GM19324 (cell line): ENCODE measurements at regions not wholly inside any gene's neighbourhood (a gene's known extent, or its start where the extent isn't known, plus 50 kb on each side); places are given as distances from the start of the nearest gene placed in this dataset.

ENCODE experiments used
- ATAC-seq: cut with Tn5 transposase; IDR thresholded peaks from one replicate; pipeline ENCODE4 v1.9.1; 2021; ENCODE audit warnings: mild to moderate bottlenecking, moderate library complexity; ENCODE audit not compliant: unreplicated experiment, low FRiP score

GRCh38 chr12:82176026-82176425 is 182.2 kb downstream of the CCDC59 start:
- no peak for ATAC-seq

GRCh38 chr12:82174936-82175335 is 183.3 kb downstream of the CCDC59 start:
- no peak for ATAC-seq

GRCh38 chr12:82174383-82174782 is 183.8 kb downstream of the CCDC59 start:
- ATAC-seq: no peak

GRCh38 chr12:82149045-82149444 is 209.1 kb downstream of the CCDC59 start:
- ATAC-seq: no peak

GRCh38 chr12:82146740-82147139 is 211.4 kb downstream of the CCDC59 start:
- no peak for ATAC-seq

- no peak for ATAC-seq
These were observed 213.7 kb downstream of the CCDC59 start for GRCh38 chr12:82144505-82144904.

GRCh38 chr12:82132390-82132789 is 225.8 kb downstream of the CCDC59 start:
- no peak for ATAC-seq

GRCh38 chr12:82130762-82131161 is 227.4 kb downstream of the CCDC59 start:
- no peak for ATAC-seq

GRCh38 chr12:82124711-82125380 is 233.3 kb downstream of the CCDC59 start:
- no peak for ATAC-seq

GRCh38 chr12:82121545-82121944 is 236.6 kb downstream of the CCDC59 start:
- ATAC-seq: no peak

- ATAC-seq: no peak
These were observed 237.3 kb downstream of the CCDC59 start for GRCh38 chr12:82120901-82121300.

GRCh38 chr12:82109243-82109642 is 248.9 kb downstream of the CCDC59 start:
- ATAC-seq: no peak

GRCh38 chr12:82108615-82109014 is 249.6 kb downstream of the CCDC59 start:
- ATAC-seq: no peak

- no peak for ATAC-seq
These were observed 259.0 kb downstream of the CCDC59 start for GRCh38 chr12:82099216-82099615.

- ATAC-seq: no peak
These were observed 260.3 kb downstream of the CCDC59 start for GRCh38 chr12:82097877-82098276.

- ATAC-seq: no peak
These were observed 260.7 kb downstream of the CCDC59 start for GRCh38 chr12:82097438-82097837.

- no peak for ATAC-seq
These were observed 268.0 kb downstream of the CCDC59 start for GRCh38 chr12:82090165-82090564.

- no peak for ATAC-seq
These were observed 268.6 kb downstream of the CCDC59 start for GRCh38 chr12:82089369-82090121.

- no peak for ATAC-seq
These were observed 275.7 kb downstream of the CCDC59 start for GRCh38 chr12:82082501-82082900.

GRCh38 chr12:82069931-82070514 is 288.2 kb downstream of the CCDC59 start:
- no peak for ATAC-seq

GRCh38 chr12:82058197-82058596 is 299.0 kb upstream of the PPFIA2 start:
- no peak for ATAC-seq

- ATAC-seq: no peak
These were observed 298.6 kb upstream of the PPFIA2 start for GRCh38 chr12:82057770-82058169.
